Tibial nerve (tissue), 4 donors: ENCODE measurements at regions not wholly inside any gene's neighbourhood (a gene's known extent, or its start where the extent isn't known, plus 50 kb on each side); places are given as distances from the start of the nearest gene placed in this dataset.

Experiments
- EP300 ChIP-seq, 2 donors: sonication (generic); formaldehyde crosslinking; IDR thresholded peaks; one replicate each; pipeline ENCODE4 v1.6.1; 2017; ENCODE audit warnings: antibody characterized with exemption in 2 of 2, mild to moderate bottlenecking in 1 of 2
- POLR2A ChIP-seq, 2 donors: fragments of 450-650 bp; IDR thresholded peaks; one replicate each; pipeline ENCODE4 v1.6.1; 2017; ENCODE audit warnings: antibody characterized with exemption in 2 of 2, mild to moderate bottlenecking in 2 of 2, moderate library complexity in 2 of 2
- TF ChIP-seq, protein P1 (sequence below), 5 experiments: fragments of 200-600 bp in 3 of 5; fragments of 450-650 bp in 2 of 5; sonication (generic) in 3 of 5; IDR thresholded peaks; one replicate each; pipeline ENCODE4 v1.5.1; 2016 to 2019; ENCODE audit warnings: antibody characterized with exemption in 5 of 5, mild to moderate bottlenecking in 3 of 5, moderate library complexity in 2 of 5

DNA sequence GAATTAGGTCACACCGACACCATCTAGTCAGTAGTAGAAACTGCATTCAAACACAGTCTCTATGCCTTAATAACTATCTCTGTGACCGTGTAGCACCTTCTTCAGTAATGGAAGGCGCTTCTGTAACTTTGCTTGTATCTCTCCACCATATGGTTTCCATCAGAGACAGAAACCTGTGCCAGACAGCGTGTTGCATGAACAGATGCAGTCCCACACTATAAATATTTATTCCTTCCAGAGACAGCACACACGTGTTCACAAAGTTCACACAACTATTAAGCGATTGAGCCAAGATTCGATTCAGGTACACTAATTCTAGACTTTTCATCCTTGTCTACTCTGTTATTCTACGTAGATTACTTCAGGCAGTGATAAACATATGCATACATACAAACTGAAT, 873.9 kb upstream of the MBL2 start:
- TF ChIP-seq, protein P1, sequence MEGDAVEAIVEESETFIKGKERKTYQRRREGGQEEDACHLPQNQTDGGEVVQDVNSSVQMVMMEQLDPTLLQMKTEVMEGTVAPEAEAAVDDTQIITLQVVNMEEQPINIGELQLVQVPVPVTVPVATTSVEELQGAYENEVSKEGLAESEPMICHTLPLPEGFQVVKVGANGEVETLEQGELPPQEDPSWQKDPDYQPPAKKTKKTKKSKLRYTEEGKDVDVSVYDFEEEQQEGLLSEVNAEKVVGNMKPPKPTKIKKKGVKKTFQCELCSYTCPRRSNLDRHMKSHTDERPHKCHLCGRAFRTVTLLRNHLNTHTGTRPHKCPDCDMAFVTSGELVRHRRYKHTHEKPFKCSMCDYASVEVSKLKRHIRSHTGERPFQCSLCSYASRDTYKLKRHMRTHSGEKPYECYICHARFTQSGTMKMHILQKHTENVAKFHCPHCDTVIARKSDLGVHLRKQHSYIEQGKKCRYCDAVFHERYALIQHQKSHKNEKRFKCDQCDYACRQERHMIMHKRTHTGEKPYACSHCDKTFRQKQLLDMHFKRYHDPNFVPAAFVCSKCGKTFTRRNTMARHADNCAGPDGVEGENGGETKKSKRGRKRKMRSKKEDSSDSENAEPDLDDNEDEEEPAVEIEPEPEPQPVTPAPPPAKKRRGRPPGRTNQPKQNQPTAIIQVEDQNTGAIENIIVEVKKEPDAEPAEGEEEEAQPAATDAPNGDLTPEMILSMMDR (IDR thresholded peaks at IDR 0.05): no peak
- TF ChIP-seq POLR2A (IDR thresholded peaks at IDR 0.05) (no peak), EP300 (IDR thresholded peaks at IDR 0.05) (no peak)
